ENCODE measurements at regions not wholly inside any gene's neighbourhood (a gene's known extent, or its start where the extent isn't known, plus 50 kb on each side); places are given as distances from the start of the nearest gene placed in this dataset.

DNA sequence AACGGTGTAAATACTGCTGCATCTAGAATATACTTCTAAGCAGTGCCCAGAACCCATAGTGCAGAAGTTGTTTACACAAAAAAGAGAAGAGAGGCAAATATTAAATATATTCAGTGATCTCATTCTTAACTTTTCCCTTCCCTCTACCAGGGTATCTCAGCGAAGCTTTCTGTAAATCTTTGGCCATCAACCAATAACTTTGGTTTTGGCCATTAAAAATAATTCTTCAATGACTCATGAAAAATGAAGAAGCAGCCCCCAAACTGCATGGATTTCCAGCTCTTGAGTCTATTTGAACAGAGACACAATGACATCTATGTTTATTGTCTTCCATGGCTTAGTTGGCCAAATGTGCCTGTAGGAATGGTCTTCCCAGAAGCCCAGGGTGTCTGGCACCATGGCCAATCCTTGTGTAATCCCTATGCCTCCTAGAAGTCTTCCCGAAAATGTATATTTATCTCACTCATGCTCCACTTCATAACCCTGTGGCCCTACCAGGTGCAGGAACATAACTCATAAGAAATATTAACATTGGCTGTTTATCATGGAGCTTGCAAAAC is 646.6 kb downstream of the TOX3 start:
- no peaks in the 10 kb centered on the region for H3K4me1 ChIP-seq (ENCODE audit: insufficient read depth, low read length)
- CTCF ChIA-PET, result interaction anchor here (0.6 kb wide), 1 partner anchor 99 kb away, joined by 3 read pairs; no protein-coding TSS in a partner anchor
- Mint-ChIP-seq H3K36me3 (ENCODE audit: low read depth) (no peaks in the 10 kb centered on the region), H3K27ac (no peak overlapping the region), H3K27me3 (no peaks in the 10 kb centered on the region), H3K4me3 (no peak overlapping the region), H3K9me3 (peaks cover 7% of the 10 kb centered on the region), H3K4me1 (ENCODE audit: low read depth) (no peaks in the 10 kb centered on the region)
- ATAC-seq (ENCODE audit: poor library complexity) (no peak), DNase-seq (no peak)
- no peak overlapping the region for H3K27ac ChIP-seq (ENCODE audit: low read depth in 1 of 2, low read length in 2 of 2)
- no peaks in the 10 kb centered on the region for H3K36me3 ChIP-seq (ENCODE audit: insufficient read depth, low read length)
- H3K9me3 ChIP-seq (ENCODE audit: control insufficient read depth in 1 of 2, insufficient read depth in 1 of 2, low read length in 2 of 2), result no peaks in the 10 kb centered on the region
- POLR2A ChIA-PET, result no interaction called here
- H3K4me3 ChIP-seq (ENCODE audit: low read length), result no peak overlapping the region
- TF ChIP-seq CTCF (IDR thresholded peaks at IDR 0.05), result no peak
- intact Hi-C loops (cut with DNase I, micrococcal nuclease), result no loop called here
- H3K27me3 ChIP-seq (ENCODE audit: control insufficient read depth in 1 of 2, insufficient read depth in 2 of 2, low read length in 2 of 2), result no peaks in the 10 kb centered on the region

GRCh38 chr16:51898872-51899271 is 648.1 kb downstream of the TOX3 start:
- DNase-seq (no peak), ATAC-seq (ENCODE audit: poor library complexity) (no peak)
- H3K36me3 Mint-ChIP-seq (ENCODE audit: low read depth), result no peaks in the 10 kb centered on the region
- Histone ChIP-seq H3K4me1 (ENCODE audit: insufficient read depth, low read length) (no peaks in the 10 kb centered on the region), H3K9me3 (ENCODE audit: control insufficient read depth in 1 of 2, insufficient read depth in 1 of 2, low read length in 2 of 2) (no peaks in the 10 kb centered on the region), H3K27me3 (ENCODE audit: control insufficient read depth in 1 of 2, insufficient read depth in 2 of 2, low read length in 2 of 2) (no peaks in the 10 kb centered on the region), H3K27ac (ENCODE audit: low read depth in 1 of 2, low read length in 2 of 2) (no peak overlapping the region), H3K4me3 (ENCODE audit: low read length) (no peak overlapping the region), H3K36me3 (ENCODE audit: insufficient read depth, low read length) (no peaks in the 10 kb centered on the region)
- TF ChIP-seq CTCF (IDR thresholded peaks at IDR 0.05), result no peak
- H3K4me3 Mint-ChIP-seq, result no peak overlapping the region
- intact Hi-C loops (cut with DNase I, micrococcal nuclease), result no loop called here
- H3K27me3 Mint-ChIP-seq, result no peaks in the 10 kb centered on the region
- H3K4me1 Mint-ChIP-seq (ENCODE audit: low read depth), result no peaks in the 10 kb centered on the region
- peaks cover 7% of the 10 kb centered on the region for H3K9me3 Mint-ChIP-seq
- H3K27ac Mint-ChIP-seq, result no peak overlapping the region
- POLR2A ChIA-PET, result no interaction called here
- CTCF ChIA-PET, result no interaction called here

- H3K4me3 Mint-ChIP-seq, result no peak overlapping the region
- intact Hi-C loops (cut with DNase I, micrococcal nuclease), result no loop called here
Measured at GRCh38 chr16:51896013-51896412, 650.9 kb downstream of the TOX3 start.

More at GRCh38 chr16:51896013-51896412, 650.9 kb downstream of the TOX3 start:
- H3K27me3 Mint-ChIP-seq, result no peaks in the 10 kb centered on the region
- peaks cover 7% of the 10 kb centered on the region for H3K9me3 Mint-ChIP-seq
- Histone ChIP-seq H3K9me3 (ENCODE audit: control insufficient read depth in 1 of 2, insufficient read depth in 1 of 2, low read length in 2 of 2) (no peaks in the 10 kb centered on the region), H3K4me1 (ENCODE audit: insufficient read depth, low read length) (no peaks in the 10 kb centered on the region), H3K36me3 (ENCODE audit: insufficient read depth, low read length) (no peaks in the 10 kb centered on the region), H3K4me3 (ENCODE audit: low read length) (no peak overlapping the region), H3K27ac (ENCODE audit: low read depth in 1 of 2, low read length in 2 of 2) (no peak overlapping the region), H3K27me3 (ENCODE audit: control insufficient read depth in 1 of 2, insufficient read depth in 2 of 2, low read length in 2 of 2) (no peaks in the 10 kb centered on the region)
- no peak overlapping the region for H3K27ac Mint-ChIP-seq
- ATAC-seq (ENCODE audit: poor library complexity), result no peak
- no peaks in the 10 kb centered on the region for H3K4me1 Mint-ChIP-seq (ENCODE audit: low read depth)
- CTCF ChIA-PET, result no interaction called here
- POLR2A ChIA-PET, result no interaction called here
- no peaks in the 10 kb centered on the region for H3K36me3 Mint-ChIP-seq (ENCODE audit: low read depth)
- TF ChIP-seq CTCF (IDR thresholded peaks at IDR 0.05), result no peak
- no peak for DNase-seq
